GM12801 (cell line): ENCODE measurements at regions not wholly inside any gene's neighbourhood (a gene's known extent, or its start where the extent isn't known, plus 50 kb on each side); places are given as distances from the start of the nearest gene placed in this dataset.
A peak's percentile ranks its signal among the peaks of the same experiment; 100 is the strongest.

Experiments used
- TF ChIP-seq, protein P1 (sequence below): IDR thresholded peaks from one replicate; pipeline ENCODE4 v1.5.1; 2011; ENCODE audit warnings: control low read depth; ENCODE audit not compliant: insufficient read length; ENCODE audit errors: extremely low read depth

DNA sequence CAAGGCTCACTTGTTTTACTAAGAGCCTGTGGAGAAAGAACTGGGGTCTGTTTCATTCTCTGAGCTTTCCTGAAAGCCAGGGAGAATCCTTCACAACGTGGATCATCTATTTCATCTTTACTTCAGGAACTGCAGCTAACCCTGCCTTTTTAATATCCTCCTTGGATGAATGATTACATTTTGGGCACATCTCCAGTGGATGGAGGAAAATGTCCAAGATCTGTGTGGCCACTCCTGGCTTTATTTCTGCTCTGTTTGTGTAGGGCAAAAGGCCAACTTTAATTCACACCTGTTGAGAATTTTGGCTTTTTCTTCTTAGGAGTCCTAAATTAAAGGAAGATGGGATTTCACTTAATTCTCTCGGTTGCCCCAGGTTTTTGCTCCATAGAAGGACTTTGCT is 69.5 kb upstream of the CACNA1E start:
- TF ChIP-seq, protein P1, sequence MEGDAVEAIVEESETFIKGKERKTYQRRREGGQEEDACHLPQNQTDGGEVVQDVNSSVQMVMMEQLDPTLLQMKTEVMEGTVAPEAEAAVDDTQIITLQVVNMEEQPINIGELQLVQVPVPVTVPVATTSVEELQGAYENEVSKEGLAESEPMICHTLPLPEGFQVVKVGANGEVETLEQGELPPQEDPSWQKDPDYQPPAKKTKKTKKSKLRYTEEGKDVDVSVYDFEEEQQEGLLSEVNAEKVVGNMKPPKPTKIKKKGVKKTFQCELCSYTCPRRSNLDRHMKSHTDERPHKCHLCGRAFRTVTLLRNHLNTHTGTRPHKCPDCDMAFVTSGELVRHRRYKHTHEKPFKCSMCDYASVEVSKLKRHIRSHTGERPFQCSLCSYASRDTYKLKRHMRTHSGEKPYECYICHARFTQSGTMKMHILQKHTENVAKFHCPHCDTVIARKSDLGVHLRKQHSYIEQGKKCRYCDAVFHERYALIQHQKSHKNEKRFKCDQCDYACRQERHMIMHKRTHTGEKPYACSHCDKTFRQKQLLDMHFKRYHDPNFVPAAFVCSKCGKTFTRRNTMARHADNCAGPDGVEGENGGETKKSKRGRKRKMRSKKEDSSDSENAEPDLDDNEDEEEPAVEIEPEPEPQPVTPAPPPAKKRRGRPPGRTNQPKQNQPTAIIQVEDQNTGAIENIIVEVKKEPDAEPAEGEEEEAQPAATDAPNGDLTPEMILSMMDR = no peak

DNA sequence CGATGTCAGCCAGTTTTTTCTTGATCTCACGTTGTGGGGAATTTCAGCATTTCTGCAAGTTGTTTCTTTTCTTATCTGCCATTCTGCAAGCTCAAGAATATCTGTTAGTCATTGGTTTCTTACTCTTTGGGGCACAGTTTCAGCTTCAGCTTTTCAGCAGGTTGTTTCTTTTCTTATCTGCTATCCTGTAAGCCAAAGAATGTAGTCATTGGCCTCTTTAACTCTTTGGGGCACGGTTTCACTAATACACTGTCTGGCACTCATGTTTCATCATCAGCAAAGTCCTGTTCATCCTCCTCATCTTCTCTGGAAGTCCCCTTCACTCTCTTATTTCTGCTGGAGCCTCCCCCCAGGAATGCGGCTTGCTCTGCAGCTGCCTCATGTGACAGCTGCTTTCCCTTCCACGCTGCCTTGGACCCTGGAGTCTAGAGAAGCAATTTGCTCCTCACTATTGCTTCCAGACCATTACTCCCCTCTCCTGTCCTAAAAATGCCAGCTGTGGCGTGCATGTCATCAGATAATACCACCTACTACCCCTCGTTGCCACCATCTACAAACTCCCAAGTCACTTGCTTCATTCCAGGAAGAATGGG is 67.0 kb upstream of the CACNA1E start:
- TF ChIP-seq, protein P1 = no peak

DNA sequence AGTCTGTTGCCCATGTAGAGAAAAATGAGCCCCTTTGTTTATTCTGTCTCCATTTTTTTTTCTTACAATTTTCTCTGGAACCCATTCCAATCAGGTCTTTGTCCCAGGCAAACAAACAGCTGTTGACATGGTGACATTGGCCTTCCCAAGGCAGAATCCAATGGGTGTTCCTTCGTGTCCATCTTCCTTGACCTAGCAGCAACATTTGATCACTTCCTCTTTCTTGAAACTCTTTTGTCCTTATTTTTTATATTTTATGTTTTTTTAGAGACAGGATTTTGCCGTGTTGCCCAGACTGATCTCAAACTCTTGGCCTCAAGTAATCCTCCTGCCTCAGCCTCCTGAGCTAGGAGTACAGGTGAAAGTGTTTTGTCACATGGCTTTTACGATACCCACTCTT is 65.4 kb upstream of the CACNA1E start:
- TF ChIP-seq, protein P1 = no peak

DNA sequence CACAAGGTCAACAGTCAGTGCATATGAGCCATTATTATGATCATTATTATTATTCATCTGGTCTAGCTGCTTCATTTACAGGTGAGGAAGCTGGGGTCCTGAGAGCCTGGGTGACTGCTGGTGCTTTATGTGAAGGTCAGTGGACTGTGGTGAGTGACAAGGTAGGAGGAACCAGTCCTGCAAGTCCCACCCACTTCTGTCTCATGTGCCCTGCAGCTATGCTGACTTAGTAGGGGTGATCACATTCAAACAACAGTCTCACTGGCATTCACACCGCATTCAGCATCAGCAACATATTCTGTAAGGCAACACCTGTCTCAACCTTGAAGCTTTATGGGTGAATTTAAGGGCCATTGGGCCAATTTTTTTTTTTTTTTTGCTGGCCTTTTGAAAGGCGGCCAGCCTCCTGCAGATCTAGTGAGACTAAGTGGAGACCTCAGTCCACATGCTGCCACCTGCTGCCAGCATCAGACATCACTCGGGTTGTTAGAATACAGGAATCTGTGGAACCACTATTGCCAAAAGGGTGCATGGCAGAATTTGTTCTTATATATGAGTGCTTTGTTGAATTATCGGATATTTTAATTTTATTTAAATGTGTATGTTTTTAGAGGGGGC is 59.9 kb upstream of the CACNA1E start:
- TF ChIP-seq, protein P1 = no peak

DNA sequence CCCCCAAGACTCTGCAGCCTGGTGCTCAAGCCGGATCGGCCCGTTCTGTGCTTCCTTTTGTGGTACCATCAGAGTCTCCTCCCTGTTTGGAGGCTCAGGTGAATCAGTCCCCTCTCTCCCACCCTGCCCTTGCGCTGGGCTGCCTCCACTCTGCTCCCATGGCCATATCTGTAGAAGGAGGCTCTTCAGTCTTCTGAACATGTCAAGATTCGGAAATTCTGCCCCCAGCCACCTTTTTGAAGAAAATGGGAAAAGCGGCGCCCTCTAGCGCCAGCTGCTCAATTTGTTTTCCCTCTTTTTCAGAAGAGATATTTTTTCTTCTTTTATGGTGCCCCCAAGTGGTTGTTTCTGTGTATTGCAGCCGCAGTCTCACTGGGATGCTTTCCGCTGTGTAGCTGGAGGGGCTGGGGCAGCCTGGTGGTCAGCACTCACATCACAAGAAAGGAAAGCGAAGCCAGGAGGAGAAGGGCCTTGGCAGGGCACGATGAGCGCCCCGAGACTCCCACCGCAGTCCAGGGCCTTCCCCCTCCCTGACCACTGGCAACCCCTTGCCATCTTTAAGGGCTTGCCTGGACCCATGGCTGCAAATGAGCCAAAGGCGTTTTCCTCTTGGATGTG is 58.4 kb upstream of the CACNA1E start:
- TF ChIP-seq, protein P1 = peak; percentile 59

DNA sequence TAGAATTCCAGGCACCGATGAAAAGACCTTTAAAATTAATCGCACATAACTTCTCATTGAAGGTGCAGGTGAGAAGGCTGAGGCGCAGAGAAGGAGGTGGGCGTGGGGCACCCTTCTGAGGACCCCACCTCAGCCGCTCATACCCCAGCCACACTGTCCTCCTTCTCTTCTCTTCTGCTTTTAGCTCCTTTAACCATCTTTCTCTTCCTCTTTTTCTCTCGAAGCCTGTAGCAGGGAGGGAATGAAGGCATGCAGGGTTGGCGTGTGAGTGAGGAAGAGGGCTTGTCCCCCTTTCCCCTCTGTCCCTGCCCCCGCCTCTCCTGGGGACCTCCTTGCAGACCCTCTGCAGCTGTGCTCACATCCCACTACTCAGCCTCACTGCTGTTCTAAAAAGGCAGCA is 57.8 kb upstream of the CACNA1E start:
- TF ChIP-seq, protein P1 = no peak

DNA sequence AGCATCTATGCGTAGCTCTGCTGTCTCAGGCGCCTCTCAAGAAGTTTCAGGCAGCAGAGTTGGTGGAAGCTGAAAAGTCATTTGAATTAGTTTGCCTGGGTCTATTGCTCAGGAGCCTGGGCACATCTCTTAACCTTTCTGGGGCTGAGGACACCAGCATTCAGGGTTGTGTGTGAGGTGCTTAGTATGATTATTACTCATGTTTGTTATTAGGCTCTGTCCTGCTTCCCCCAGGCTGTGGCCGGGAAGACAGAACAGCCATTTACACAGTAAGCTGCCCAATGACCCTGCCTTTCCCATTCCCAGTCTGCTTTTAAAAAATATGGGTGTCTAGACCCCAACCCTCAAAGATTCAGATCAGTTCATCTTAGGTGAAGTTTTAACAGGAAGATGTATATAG is 53.9 kb upstream of the CACNA1E start:
- TF ChIP-seq, protein P1 = no peak
